Astrocyte (in vitro differentiated cells and primary cell): ENCODE measurements at regions not wholly inside any gene's neighbourhood (a gene's known extent, or its start where the extent isn't known, plus 50 kb on each side); places are given as distances from the start of the nearest gene placed in this dataset.

ENCODE experiments used
- CTCF ChIP-seq: IDR thresholded peaks from 2 replicates; pipeline ENCODE4 v1.5.1; 2011; ENCODE audit warnings: low read depth, mild to moderate bottlenecking, inconsistent platforms, low read length, moderate library complexity; ENCODE audit not compliant: insufficient read depth
- EZH2 ChIP-seq: IDR thresholded peaks from 2 replicates; pipeline ENCODE4 v1.6.1; 2012; ENCODE audit warnings: mild to moderate bottlenecking, low read length, inconsistent platforms; ENCODE audit not compliant: insufficient read depth

- no peak for TF ChIP-seq CTCF
- TF ChIP-seq EZH2 = no peak
These were observed 811.1 kb downstream of the UQCRFS1 start for GRCh38 chr19:28401739-28402424.
